Hepatocyte (in vitro differentiated cells): ENCODE measurements at regions not wholly inside any gene's neighbourhood (a gene's known extent, or its start where the extent isn't known, plus 50 kb on each side); places are given as distances from the start of the nearest gene placed in this dataset.

ENCODE experiments used
- CTCF ChIP-seq: fragments of 200-600 bp; sonication (generic); IDR thresholded peaks from 2 replicates; pipeline ENCODE4 v1.5.1; 2016; ENCODE audit warnings: antibody characterized with exemption, mild to moderate bottlenecking; ENCODE audit not compliant: poor library complexity
- EZH2 ChIP-seq: fragments of 200-600 bp; sonication (generic); IDR thresholded peaks from 2 replicates; pipeline ENCODE4 v1.6.1; 2016; ENCODE audit warnings: antibody characterized with exemption, mild to moderate bottlenecking, borderline replicate concordance
- EZH2phosphoT487 ChIP-seq: fragments of 200-600 bp; sonication (generic); IDR thresholded peaks from one replicate; pipeline ENCODE4 v1.6.1; 2018; ENCODE audit warnings: antibody characterized with exemption, mild to moderate bottlenecking, low read depth, moderate library complexity; ENCODE audit not compliant: unreplicated experiment, severe bottlenecking

DNA sequence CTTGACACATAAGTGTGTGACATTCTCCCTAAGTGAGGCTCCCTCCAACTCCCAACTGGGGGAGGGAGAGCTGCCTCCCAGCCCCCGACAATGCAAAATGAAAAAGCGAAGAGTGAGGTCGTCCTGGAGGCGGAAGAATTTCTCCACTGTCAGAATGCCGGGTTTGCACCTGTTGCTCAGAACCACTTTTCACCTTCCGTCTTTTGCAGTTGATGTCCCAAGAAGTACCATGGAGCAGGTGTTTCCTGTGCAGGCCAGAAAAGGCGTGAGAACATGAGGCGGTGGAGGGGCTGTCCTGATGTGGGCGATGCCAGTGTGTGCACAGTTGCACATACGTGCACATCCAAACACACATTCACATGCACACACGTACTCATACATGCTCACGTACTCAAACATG, 158.6 kb upstream of the AJAP1 start:
- no peak for TF ChIP-seq CTCF
- no peak for TF ChIP-seq EZH2
- TF ChIP-seq EZH2phosphoT487, result no peak
